ENCODE measurements at regions not wholly inside any gene's neighbourhood (a gene's known extent, or its start where the extent isn't known, plus 50 kb on each side); places are given as distances from the start of the nearest gene placed in this dataset.

- no peak for TF ChIP-seq CTCF (conservative IDR thresholded peaks at IDR 0.05; ENCODE audit: low read depth, low read length)
- no peak for DNase-seq (ENCODE audit: low read depth)
- H3K4me3 ChIP-seq (ENCODE audit: low read depth, low read length) = no peak overlapping the region
Measured at GRCh38 chr6:105747823-105748405, 338.2 kb upstream of the PRDM1 start.

- TF ChIP-seq CTCF (conservative IDR thresholded peaks at IDR 0.05; ENCODE audit: low read depth, low read length) = no peak
- no peak overlapping the region for H3K4me3 ChIP-seq (ENCODE audit: low read depth, low read length)
- DNase-seq (ENCODE audit: low read depth) = no peak
Measured at GRCh38 chr6:105746509-105746908, 339.6 kb upstream of the PRDM1 start.

GRCh38 chr6:105746130-105746505 is 340.0 kb upstream of the PRDM1 start:
- no peak overlapping the region for H3K4me3 ChIP-seq (ENCODE audit: low read depth, low read length)
- DNase-seq (ENCODE audit: low read depth) = no peak
- TF ChIP-seq CTCF (conservative IDR thresholded peaks at IDR 0.05; ENCODE audit: low read depth, low read length) = no peak

GRCh38 chr6:105745464-105746129 is 340.5 kb upstream of the PRDM1 start:
- no peak for DNase-seq (ENCODE audit: low read depth)
- TF ChIP-seq CTCF (conservative IDR thresholded peaks at IDR 0.05; ENCODE audit: low read depth, low read length) = no peak
- H3K4me3 ChIP-seq (ENCODE audit: low read depth, low read length) = no peak overlapping the region

- no peak for TF ChIP-seq CTCF (conservative IDR thresholded peaks at IDR 0.05; ENCODE audit: low read depth, low read length)
- no peak for DNase-seq (ENCODE audit: low read depth)
- no peak overlapping the region for H3K4me3 ChIP-seq (ENCODE audit: low read depth, low read length)
Measured at GRCh38 chr6:105744815-105745214, 341.3 kb upstream of the PRDM1 start.

GRCh38 chr6:105740946-105741645 is 338.2 kb upstream of the PREP start:
- no peak for TF ChIP-seq CTCF (conservative IDR thresholded peaks at IDR 0.05; ENCODE audit: low read depth, low read length)
- no peak overlapping the region for H3K4me3 ChIP-seq (ENCODE audit: low read depth, low read length)
- no peak for DNase-seq (ENCODE audit: low read depth)

Data from choroid plexus epithelial cell (primary cell).